OCI-M2 (cell line): ENCODE measurements at regions not wholly inside any gene's neighbourhood (a gene's known extent, or its start where the extent isn't known, plus 50 kb on each side); places are given as distances from the start of the nearest gene placed in this dataset.

ENCODE experiments used
- DNase-seq: peaks from one replicate; lab custom pipeline; 2025; ENCODE audit not compliant: unreplicated experiment; lab: John Stamatoyannopoulos, UW

- DNase-seq, result no peak
These were observed 202.1 kb downstream of the NOVA1 start for GRCh38 chr14:26395726-26396125.

GRCh38 chr14:26394150-26394810, 203.6 kb downstream of the NOVA1 start:
- DNase-seq, result peak; percentile 3

- no peak for DNase-seq
These were observed 205.3 kb downstream of the NOVA1 start for GRCh38 chr14:26392498-26392897.

- no peak for DNase-seq
These were observed 208.0 kb downstream of the NOVA1 start for GRCh38 chr14:26389646-26390508.

- no peak for DNase-seq
These were observed 212.5 kb downstream of the NOVA1 start for GRCh38 chr14:26385310-26385709.

GRCh38 chr14:26382901-26383685, 214.7 kb downstream of the NOVA1 start:
- no peak for DNase-seq

- DNase-seq, result no peak
These were observed 216.4 kb downstream of the NOVA1 start for GRCh38 chr14:26381405-26381804.

- DNase-seq, result no peak
These were observed 217.2 kb downstream of the NOVA1 start for GRCh38 chr14:26380637-26381036.

- no peak for DNase-seq
These were observed 217.9 kb downstream of the NOVA1 start for GRCh38 chr14:26379951-26380350.

GRCh38 chr14:26377150-26377549, 220.7 kb downstream of the NOVA1 start:
- DNase-seq, result no peak

- DNase-seq, result no peak
These were observed 227.7 kb downstream of the NOVA1 start for GRCh38 chr14:26370115-26370514.

- no peak for DNase-seq
These were observed 234.1 kb downstream of the NOVA1 start for GRCh38 chr14:26363689-26364088.

- no peak for DNase-seq
These were observed 253.2 kb downstream of the NOVA1 start for GRCh38 chr14:26344596-26344995.

- DNase-seq, result no peak
These were observed 258.5 kb downstream of the NOVA1 start for GRCh38 chr14:26339381-26339780.

- DNase-seq, result no peak
These were observed 259.6 kb downstream of the NOVA1 start for GRCh38 chr14:26338231-26338630.

GRCh38 chr14:26334288-26334687, 263.5 kb downstream of the NOVA1 start:
- no peak for DNase-seq

GRCh38 chr14:26332966-26333365, 264.9 kb downstream of the NOVA1 start:
- DNase-seq, result no peak

GRCh38 chr14:26330982-26331381, 266.9 kb downstream of the NOVA1 start:
- DNase-seq, result no peak

- DNase-seq, result no peak
These were observed 269.0 kb downstream of the NOVA1 start for GRCh38 chr14:26328791-26329190.

GRCh38 chr14:26323869-26324268, 274.0 kb downstream of the NOVA1 start:
- no peak for DNase-seq

- no peak for DNase-seq
These were observed 276.9 kb downstream of the NOVA1 start for GRCh38 chr14:26320886-26321285.
